ENCODE measurements at regions not wholly inside any gene's neighbourhood (a gene's known extent, or its start where the extent isn't known, plus 50 kb on each side); places are given as distances from the start of the nearest gene placed in this dataset. TPM values are rescaled to one million over a fixed set of nuclear protein-coding genes. Genes with fewer than 3 reads are reported as not detected.

DNA sequence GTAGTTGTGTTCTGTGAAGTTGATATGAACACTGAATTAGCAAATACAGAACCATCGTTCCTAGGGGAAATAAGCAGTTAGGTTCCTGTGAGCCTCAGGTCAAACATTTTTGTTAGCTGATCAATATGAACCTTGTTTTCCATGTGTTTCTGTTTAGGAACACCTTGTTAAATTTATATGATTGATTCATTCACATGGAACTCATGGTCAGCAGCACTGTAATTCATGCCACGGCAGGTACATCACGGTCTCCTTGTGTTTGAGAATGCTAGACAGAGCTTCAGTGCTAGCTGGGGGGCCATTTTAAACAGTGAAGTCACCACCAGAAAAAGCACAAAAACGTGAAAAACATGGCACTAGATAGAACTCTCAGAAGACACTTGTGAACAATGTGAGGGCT lies 62.2 kb downstream of the MYCN start:
- DNase-seq (ENCODE audit: low spot score in 2 of 2) (no peak), FAIRE-seq (no peak)

DNA sequence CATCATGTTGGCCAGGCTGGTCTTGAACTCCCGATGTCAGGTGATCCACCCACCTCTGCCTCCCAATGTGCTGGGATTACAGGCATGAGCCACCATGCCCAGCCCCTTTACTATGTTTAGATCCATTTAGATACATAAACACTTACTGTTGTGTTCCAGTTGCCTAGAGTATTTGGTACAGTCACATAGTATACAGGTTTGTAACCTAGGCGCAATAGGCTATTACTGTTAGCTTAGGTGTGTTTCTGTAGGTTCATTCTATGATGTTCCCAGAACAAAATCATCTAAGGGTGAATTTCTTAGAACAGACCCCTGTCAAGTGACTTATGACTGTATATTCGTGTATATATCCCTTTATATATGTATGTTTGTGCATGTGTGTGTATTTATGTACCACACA lies 61.8 kb downstream of the MYCN start:
- FAIRE-seq (no peak), DNase-seq (ENCODE audit: low spot score in 2 of 2) (no peak)

DNA sequence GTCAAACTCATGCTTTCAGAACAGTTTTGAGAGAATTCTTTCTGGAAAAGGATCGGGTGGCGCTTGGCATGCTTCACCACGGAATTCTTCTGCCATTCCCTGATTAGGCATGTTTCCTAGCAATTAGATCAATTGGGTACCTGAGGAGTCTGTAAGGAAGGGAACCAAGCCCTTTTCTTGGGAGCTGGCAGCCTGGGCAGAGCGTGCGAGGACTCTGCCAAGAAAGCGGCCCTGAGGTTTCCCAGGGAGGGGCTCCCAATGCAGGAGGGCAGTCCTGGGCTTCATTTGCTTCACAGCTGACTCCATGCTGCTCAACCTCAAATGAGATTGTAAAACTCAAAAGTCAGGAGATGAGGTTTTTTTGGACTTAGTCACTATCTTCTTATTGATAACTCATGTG lies 60.3 kb downstream of the MYCN start:
- FAIRE-seq, result no peak
- DNase-seq (ENCODE audit: low spot score in 2 of 2), result no peak

DNA sequence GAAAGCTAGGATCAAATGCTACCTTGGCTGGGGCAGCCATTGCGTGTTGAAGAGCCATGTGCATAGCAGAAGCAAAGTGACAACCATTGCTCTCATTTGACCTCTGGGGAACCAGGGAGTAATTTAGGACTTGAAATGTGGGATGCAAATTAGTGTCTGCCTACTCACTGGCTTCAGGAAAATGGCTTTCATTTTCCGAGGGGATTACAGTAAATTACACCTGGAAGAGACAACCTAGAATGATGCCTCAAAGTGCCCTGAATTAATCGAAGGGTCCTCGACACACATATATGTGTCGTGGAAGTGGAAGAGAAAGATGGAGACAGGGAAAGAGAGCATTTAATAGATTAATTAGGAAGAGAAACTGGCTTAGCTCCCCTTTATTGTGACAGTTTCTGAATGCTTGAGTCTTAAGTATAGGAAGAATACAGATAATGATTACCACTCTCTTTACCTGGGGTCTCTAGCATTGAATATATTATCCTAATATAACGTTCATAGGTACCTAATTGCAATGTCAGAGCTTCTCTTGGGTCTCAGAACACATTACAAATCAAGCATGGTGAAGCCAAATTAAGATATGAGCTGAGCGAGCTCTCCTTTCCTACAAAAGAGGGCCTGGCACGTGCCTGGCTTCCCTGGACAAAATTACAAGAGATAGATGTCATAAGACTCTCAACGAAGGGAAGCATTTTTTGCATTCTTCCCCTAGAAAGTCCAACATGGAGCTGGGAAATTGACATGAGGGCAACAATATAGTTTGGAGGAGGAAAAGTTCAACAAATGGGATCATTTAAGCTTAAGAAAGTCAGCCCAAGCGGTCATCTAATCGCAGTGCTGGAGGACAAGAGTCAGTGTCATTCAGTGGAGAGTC lies 59.5 kb downstream of the MYCN start:
- FAIRE-seq (no peak), DNase-seq (ENCODE audit: low spot score in 2 of 2) (no peak)

DNA sequence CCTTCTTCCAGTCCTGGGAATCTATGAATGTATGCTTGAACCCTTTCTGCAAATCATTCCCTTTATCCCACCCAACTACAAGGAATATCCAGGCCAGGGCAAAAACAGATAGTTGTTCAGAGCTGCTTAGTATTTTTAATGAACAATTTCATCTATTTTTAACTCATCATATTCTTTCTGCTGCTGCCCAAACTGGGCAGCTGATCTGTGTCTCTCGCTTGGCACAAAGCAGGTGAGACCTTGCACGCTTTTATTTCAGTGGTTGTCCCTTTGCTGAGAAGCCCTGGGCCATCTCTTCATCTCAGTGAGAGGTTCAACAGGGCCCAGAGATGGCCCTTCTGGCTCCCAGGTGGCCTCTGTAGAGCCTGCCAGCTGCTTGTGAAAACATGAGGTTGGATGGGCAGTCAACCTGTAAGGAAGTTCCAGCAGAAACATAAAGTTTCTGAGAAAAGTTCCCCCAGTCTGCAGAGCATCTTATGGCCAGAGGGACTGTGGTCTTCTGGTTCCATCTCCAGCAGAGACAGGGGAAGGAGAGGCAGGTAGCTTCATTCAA lies 57.5 kb downstream of the MYCN start:
- DNase-seq (ENCODE audit: low spot score in 2 of 2) (no peak), FAIRE-seq (no peak)

DNA sequence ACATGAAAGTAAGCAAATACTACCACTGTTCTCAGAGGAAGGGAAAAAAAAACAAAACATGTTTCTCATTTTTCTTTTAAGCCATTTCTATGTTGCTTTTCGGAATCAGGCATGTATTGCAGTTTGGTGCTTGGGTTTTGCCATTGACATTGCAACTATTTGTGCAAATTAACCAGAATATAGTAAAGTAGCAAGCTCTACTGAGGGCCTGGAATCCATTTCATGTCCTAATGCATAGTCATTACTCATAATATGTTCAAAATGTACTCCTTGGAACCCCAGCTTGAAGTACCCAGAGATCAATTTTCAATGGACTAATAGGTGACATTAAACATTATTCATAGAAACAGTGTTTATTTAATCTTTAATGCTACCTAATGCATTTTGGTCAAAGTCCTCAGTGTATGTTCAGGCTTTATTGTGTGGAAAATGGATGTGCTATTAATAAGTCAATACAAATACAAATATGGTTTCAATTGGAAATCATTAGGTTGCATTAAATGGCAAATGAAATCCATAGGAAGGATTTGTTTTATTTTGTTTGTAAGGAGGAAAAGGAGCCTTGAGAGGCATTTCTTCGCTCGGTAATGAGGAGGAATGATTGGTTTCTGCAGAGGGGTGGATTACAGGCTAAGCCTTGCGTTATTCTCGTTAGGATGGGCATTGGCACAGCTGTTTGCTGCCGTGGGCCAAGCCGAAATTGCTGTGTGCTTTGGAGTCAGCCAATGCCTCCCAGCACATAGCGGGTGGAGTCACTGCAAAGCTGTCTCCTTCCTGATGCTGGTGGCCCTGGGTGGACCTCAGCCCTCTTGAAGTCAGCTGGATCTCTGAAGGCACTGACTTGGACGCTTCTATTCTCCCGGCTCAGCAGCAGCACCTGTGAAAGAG lies 56.4 kb downstream of the MYCN start:
- no peak for FAIRE-seq
- no peak for DNase-seq (ENCODE audit: low spot score in 2 of 2)

Small RNA genes lying in the stretch of these regions (small RNA-seq; reads per million reads assigned to genes)
- not detected for gene AC174048.1
- gene RF00561, result not detected
